Common myeloid progenitor, CD34-positive (primary cell): ENCODE measurements at regions not wholly inside any gene's neighbourhood (a gene's known extent, or its start where the extent isn't known, plus 50 kb on each side); places are given as distances from the start of the nearest gene placed in this dataset.

Experiments used
- CTCF ChIA-PET: fragments of 350-600 bp; sonication (Branson Sonifier 250); formaldehyde crosslinking; loops from one replicate; lab custom pipeline; 2021; ENCODE audit warnings: antibody characterized with exemption; lab: Charles Lee
- POLR2A ChIA-PET: fragments of 350-600 bp; sonication (Branson Sonifier 250); formaldehyde crosslinking; loops from one replicate; lab custom pipeline; 2021; ENCODE audit warnings: antibody characterized with exemption; lab: Charles Lee
- DNase-seq, 3 donors: peaks; one replicate each; pipeline versions ENCODE4 v3.0.0 to v3.0.0-alpha.2; 2013
- H3K27ac ChIP-seq, 2 experiments: 1 replicate in 1 of 2; 2 replicates in 1 of 2; pipeline ENCODE4 v1.7.0; 2013; ENCODE audit warnings: inconsistent platforms in 2 of 2, low read length in 2 of 2, mild to moderate bottlenecking in 2 of 2, low read depth in 1 of 2, moderate library complexity in 1 of 2; ENCODE audit not compliant: severe bottlenecking in 2 of 2, insufficient read depth in 1 of 2, poor library complexity in 1 of 2
- H3K27me3 ChIP-seq, 5 experiments: replicated peaks in 2 of 5; 1 replicate in 3 of 5; 2 replicates in 2 of 5; pipeline versions ENCODE4 v1.6.1 to v1.7.0; 2013; ENCODE audit warnings: low read length in 4 of 5, mild to moderate bottlenecking in 2 of 5, moderate library complexity in 2 of 5, inconsistent platforms in 1 of 5; ENCODE audit not compliant: insufficient read depth in 5 of 5, control insufficient read depth in 4 of 5
- H3K36me3 ChIP-seq, 4 experiments: 1 replicate in 2 of 4; 2 replicates in 2 of 4; pipeline versions ENCODE4 v1.6.1 to v1.7.0; 2013; ENCODE audit warnings: low read length in 3 of 4, control low read depth in 1 of 4, mild to moderate bottlenecking in 1 of 4; ENCODE audit not compliant: control insufficient read depth in 4 of 4, insufficient read depth in 4 of 4
- H3K4me1 ChIP-seq, 4 experiments: 1 replicate in 3 of 4; 2 replicates in 1 of 4; pipeline versions ENCODE4 v1.6.1 to v1.7.1; 2013; ENCODE audit warnings: low read length in 3 of 4, mild to moderate bottlenecking in 3 of 4, control low read depth in 1 of 4, inconsistent platforms in 1 of 4, moderate library complexity in 1 of 4; ENCODE audit not compliant: control insufficient read depth in 4 of 4, insufficient read depth in 4 of 4; ENCODE audit errors: control extremely low read depth in 1 of 4
- H3K4me3 ChIP-seq, 7 experiments: 1 replicate in 4 of 7; 2 replicates in 3 of 7; pipeline versions ENCODE4 v1.5.1 to v1.7.0; 2013; ENCODE audit warnings: mild to moderate bottlenecking in 7 of 7, low read length in 6 of 7, moderate library complexity in 6 of 7, inconsistent platforms in 2 of 7, low read depth in 2 of 7, control low read depth in 1 of 7; ENCODE audit not compliant: insufficient read depth in 4 of 7, control insufficient read depth in 1 of 7; ENCODE audit errors: extremely low read depth in 1 of 7
- H3K9me3 ChIP-seq, 5 experiments: 1 replicate in 4 of 5; 2 replicates in 1 of 5; pipeline versions ENCODE4 v1.6.1 to v1.7.1; 2013; ENCODE audit warnings: low read length in 4 of 5, mild to moderate bottlenecking in 2 of 5, inconsistent platforms in 1 of 5, low read depth in 1 of 5, moderate library complexity in 1 of 5; ENCODE audit not compliant: control insufficient read depth in 4 of 5, insufficient read depth in 2 of 5; ENCODE audit errors: control extremely low read depth in 1 of 5
- WGBS: methylation state at CpG from one replicate; pipeline ENCODE4 v1.1.5; 2013; ENCODE audit not compliant: insufficient coverage; 5-methylcytosine and 5-hydroxymethylcytosine counted together

- POLR2A ChIA-PET = no interaction called here
Measured at GRCh38 chr16:6300523-6300922, 1032.1 kb upstream of the RBFOX1 start.

GRCh38 chr16:6297666-6298410, 1034.8 kb upstream of the RBFOX1 start:
- ChIA-PET CTCF (no interaction called here), POLR2A (no interaction called here)
- Histone ChIP-seq H3K4me3 (no peak overlapping the region), H3K4me1 (no peaks in the 10 kb centered on the region), H3K27me3 (no peaks in the 10 kb centered on the region), H3K27ac (no peak overlapping the region), H3K36me3 (no peaks in the 10 kb centered on the region), H3K9me3 (peaks cover 0 to 8% (median 3%) of the 10 kb centered on the region in 5 experiments)
- no peak for DNase-seq
- 93% methylated on average over 7 of the region's 8 CpGs for WGBS

More at GRCh38 chr16:6300523-6300922, 1032.1 kb upstream of the RBFOX1 start:
- DNase-seq = no peak
- Histone ChIP-seq H3K27me3 (no peaks in the 10 kb centered on the region), H3K4me3 (no peak overlapping the region), H3K27ac (no peak overlapping the region), H3K36me3 (no peaks in the 10 kb centered on the region), H3K4me1 (no peaks in the 10 kb centered on the region), H3K9me3 (peaks cover 0 to 8% (median 3%) of the 10 kb centered on the region in 5 experiments)
- CTCF ChIA-PET = no interaction called here
- WGBS = 90% methylated on average over 4 of the region's 4 CpGs

- Histone ChIP-seq H3K9me3 (peaks cover 0 to 1% (median 0%) of the 10 kb centered on the region in 5 experiments), H3K4me3 (no peak overlapping the region), H3K27me3 (no peaks in the 10 kb centered on the region), H3K36me3 (no peaks in the 10 kb centered on the region), H3K4me1 (no peaks in the 10 kb centered on the region), H3K27ac (no peak overlapping the region)
- no peak for DNase-seq
- POLR2A ChIA-PET = interaction anchor here (0.6 kb wide), 1 partner anchor 922 kb away, joined by 3 read pairs; no protein-coding TSS in a partner anchor
- CTCF ChIA-PET = no interaction called here
- WGBS = 100% methylated on average over 2 of the region's 2 CpGs
Measured at GRCh38 chr16:6286176-6286575, 1046.5 kb upstream of the RBFOX1 start.

- ChIA-PET CTCF (no interaction called here), POLR2A (no interaction called here)
- Histone ChIP-seq H3K4me3 (no peak overlapping the region), H3K36me3 (no peaks in the 10 kb centered on the region), H3K27ac (no peak overlapping the region), H3K27me3 (no peaks in the 10 kb centered on the region), H3K9me3 (peaks cover 0 to 1% (median 0%) of the 10 kb centered on the region in 5 experiments), H3K4me1 (no peaks in the 10 kb centered on the region)
- no peak for DNase-seq
- WGBS = 32% methylated on average over 5 of the region's 7 CpGs
Measured at GRCh38 chr16:6284731-6285130, 1047.9 kb upstream of the RBFOX1 start.

- ChIA-PET POLR2A (no interaction called here), CTCF (no interaction called here)
- H3K36me3 ChIP-seq = no peaks in the 10 kb centered on the region
- DNase-seq = no peak
- H3K4me1 ChIP-seq = no peaks in the 10 kb centered on the region
- no peak overlapping the region for H3K27ac ChIP-seq
- no peaks in the 10 kb centered on the region for H3K27me3 ChIP-seq
- WGBS = no CpG with 5 or more reads among the region's 1 CpG
- no peak overlapping the region for H3K4me3 ChIP-seq
- no peaks in the 10 kb centered on the region for H3K9me3 ChIP-seq
Measured at GRCh38 chr16:6281994-6282393, 1050.7 kb upstream of the RBFOX1 start.

- no peaks in the 10 kb centered on the region for H3K27me3 ChIP-seq
- DNase-seq = no peak
- 89% methylated on average over 7 of the region's 8 CpGs for WGBS
- H3K27ac ChIP-seq = no peak overlapping the region
- POLR2A ChIA-PET = no interaction called here
- no peaks in the 10 kb centered on the region for H3K36me3 ChIP-seq
- H3K9me3 ChIP-seq = no peaks in the 10 kb centered on the region
- no peak overlapping the region for H3K4me3 ChIP-seq
- CTCF ChIA-PET = no interaction called here
- no peaks in the 10 kb centered on the region for H3K4me1 ChIP-seq
Measured at GRCh38 chr16:6281274-6281673, 1051.4 kb upstream of the RBFOX1 start.

GRCh38 chr16:6280055-6280454, 1052.6 kb upstream of the RBFOX1 start:
- H3K27me3 ChIP-seq = no peaks in the 10 kb centered on the region
- H3K9me3 ChIP-seq = no peaks in the 10 kb centered on the region
- no peaks in the 10 kb centered on the region for H3K36me3 ChIP-seq
- H3K27ac ChIP-seq = no peak overlapping the region
- H3K4me1 ChIP-seq = no peaks in the 10 kb centered on the region
- no peak for DNase-seq
- ChIA-PET POLR2A (no interaction called here), CTCF (no interaction called here)
- 83% methylated on average over 6 of the region's 6 CpGs for WGBS
- H3K4me3 ChIP-seq = no peak overlapping the region
